ENCODE measurements at regions not wholly inside any gene's neighbourhood (a gene's known extent, or its start where the extent isn't known, plus 50 kb on each side); places are given as distances from the start of the nearest gene placed in this dataset.

GRCh38 chr4:108567831-108568230 is 52.5 kb upstream of the RPL34 start:
- ChIA-PET POLR2A (no interaction called here), CTCF (interaction anchor here (1.7 kb wide), 1 partner anchor 548 kb away, joined by 5 read pairs; no protein-coding TSS in a partner anchor)
- Mint-ChIP-seq H3K4me1 (peaks cover 5% of the 10 kb centered on the region), H3K27ac (no peak overlapping the region), H3K27me3 (no peaks in the 10 kb centered on the region), H3K36me3 (ENCODE audit: low read depth) (no peaks in the 10 kb centered on the region), H3K4me3 (no peak overlapping the region), H3K9me3 (no peaks in the 10 kb centered on the region)
- no peak for DNase-seq

- Mint-ChIP-seq H3K36me3 (ENCODE audit: low read depth) (no peaks in the 10 kb centered on the region), H3K27ac (no peak overlapping the region), H3K27me3 (no peaks in the 10 kb centered on the region), H3K4me1 (no peaks in the 10 kb centered on the region), H3K9me3 (no peaks in the 10 kb centered on the region), H3K4me3 (no peak overlapping the region)
- POLR2A ChIA-PET = no interaction called here
- CTCF ChIA-PET = no interaction called here
- DNase-seq = no peak
Measured at GRCh38 chr4:108561116-108561515, 59.3 kb upstream of the RPL34 start.

GRCh38 chr4:108560616-108561015 is 59.8 kb upstream of the RPL34 start:
- CTCF ChIA-PET = no interaction called here
- H3K27ac Mint-ChIP-seq = no peak overlapping the region
- H3K4me1 Mint-ChIP-seq = no peaks in the 10 kb centered on the region
- no peak overlapping the region for H3K4me3 Mint-ChIP-seq
- no peaks in the 10 kb centered on the region for H3K9me3 Mint-ChIP-seq
- no peaks in the 10 kb centered on the region for H3K36me3 Mint-ChIP-seq (ENCODE audit: low read depth)
- H3K27me3 Mint-ChIP-seq = no peaks in the 10 kb centered on the region
- POLR2A ChIA-PET = no interaction called here
- DNase-seq = no peak

- Mint-ChIP-seq H3K36me3 (ENCODE audit: low read depth) (no peaks in the 10 kb centered on the region), H3K4me3 (no peak overlapping the region), H3K27ac (no peak overlapping the region), H3K27me3 (no peaks in the 10 kb centered on the region), H3K4me1 (no peaks in the 10 kb centered on the region), H3K9me3 (no peaks in the 10 kb centered on the region)
- ChIA-PET POLR2A (no interaction called here), CTCF (interaction anchor here (1.3 kb wide), 1 partner anchor 15 kb away, joined by 3 read pairs; no protein-coding TSS in a partner anchor)
- DNase-seq = no peak
Measured at GRCh38 chr4:108559911-108560310, 60.5 kb upstream of the RPL34 start.

- Mint-ChIP-seq H3K9me3 (no peaks in the 10 kb centered on the region), H3K4me1 (no peaks in the 10 kb centered on the region), H3K36me3 (ENCODE audit: low read depth) (no peaks in the 10 kb centered on the region), H3K27ac (no peak overlapping the region), H3K27me3 (no peaks in the 10 kb centered on the region), H3K4me3 (no peak overlapping the region)
- DNase-seq = no peak
- ChIA-PET CTCF (interaction anchor here (1.3 kb wide), 1 partner anchor 14 kb away, joined by 3 read pairs; no protein-coding TSS in a partner anchor), POLR2A (no interaction called here)
Measured at GRCh38 chr4:108559068-108559793, 61.1 kb upstream of the RPL34 start.

GRCh38 chr4:108556588-108557200 is 63.7 kb upstream of the RPL34 start:
- no peaks in the 10 kb centered on the region for H3K4me1 Mint-ChIP-seq
- no peaks in the 10 kb centered on the region for H3K9me3 Mint-ChIP-seq
- POLR2A ChIA-PET = no interaction called here
- no peak overlapping the region for H3K4me3 Mint-ChIP-seq
- no peak for DNase-seq
- H3K27me3 Mint-ChIP-seq = peaks cover 1% of the 10 kb centered on the region
- H3K36me3 Mint-ChIP-seq (ENCODE audit: low read depth) = no peaks in the 10 kb centered on the region
- CTCF ChIA-PET = interaction anchor here (0.6 kb wide), 1 partner anchor 632 kb away, joined by 3 read pairs; no protein-coding TSS in a partner anchor
- H3K27ac Mint-ChIP-seq = no peak overlapping the region

GRCh38 chr4:108556166-108556565 is 64.2 kb upstream of the RPL34 start:
- ChIA-PET POLR2A (no interaction called here), CTCF (no interaction called here)
- DNase-seq = no peak
- peaks cover 1% of the 10 kb centered on the region for H3K27me3 Mint-ChIP-seq
- no peaks in the 10 kb centered on the region for H3K9me3 Mint-ChIP-seq
- no peak overlapping the region for H3K27ac Mint-ChIP-seq
- H3K36me3 Mint-ChIP-seq (ENCODE audit: low read depth) = no peaks in the 10 kb centered on the region
- no peaks in the 10 kb centered on the region for H3K4me1 Mint-ChIP-seq
- no peak overlapping the region for H3K4me3 Mint-ChIP-seq

GRCh38 chr4:108555701-108556100 is 64.7 kb upstream of the RPL34 start:
- peaks cover 1% of the 10 kb centered on the region for H3K27me3 Mint-ChIP-seq
- H3K9me3 Mint-ChIP-seq = no peaks in the 10 kb centered on the region
- H3K4me3 Mint-ChIP-seq = no peak overlapping the region
- H3K27ac Mint-ChIP-seq = no peak overlapping the region
- H3K4me1 Mint-ChIP-seq = no peaks in the 10 kb centered on the region
- POLR2A ChIA-PET = no interaction called here
- no peak for DNase-seq
- CTCF ChIA-PET = no interaction called here
- no peaks in the 10 kb centered on the region for H3K36me3 Mint-ChIP-seq (ENCODE audit: low read depth)

GRCh38 chr4:108547682-108548081 is 72.7 kb upstream of the RPL34 start:
- Mint-ChIP-seq H3K4me3 (no peak overlapping the region), H3K27me3 (no peaks in the 10 kb centered on the region), H3K27ac (no peak overlapping the region), H3K36me3 (ENCODE audit: low read depth) (peaks cover 7% of the 10 kb centered on the region), H3K9me3 (peaks cover 9% of the 10 kb centered on the region), H3K4me1 (no peaks in the 10 kb centered on the region)
- CTCF ChIA-PET = no interaction called here
- POLR2A ChIA-PET = no interaction called here
- DNase-seq = no peak

- CTCF ChIA-PET = no interaction called here
- Mint-ChIP-seq H3K4me3 (no peak overlapping the region), H3K36me3 (ENCODE audit: low read depth) (peaks cover 7% of the 10 kb centered on the region), H3K9me3 (peaks cover 9% of the 10 kb centered on the region), H3K27me3 (no peaks in the 10 kb centered on the region), H3K4me1 (no peaks in the 10 kb centered on the region), H3K27ac (no peak overlapping the region)
- POLR2A ChIA-PET = no interaction called here
- DNase-seq = no peak
Measured at GRCh38 chr4:108546728-108547127, 73.6 kb upstream of the RPL34 start.

GRCh38 chr4:108544481-108544880 is 75.9 kb upstream of the RPL34 start:
- ChIA-PET POLR2A (interaction anchor here (0.7 kb wide), 1 partner anchor 1394 kb away, joined by 3 read pairs; no protein-coding TSS in a partner anchor), CTCF (interaction anchor here (0.7 to 1.2 kb wide), 3 partner anchors 15 to 677 kb away, joined by 3 to 4 read pairs (median 3); no protein-coding TSS in a partner anchor)
- H3K36me3 Mint-ChIP-seq (ENCODE audit: low read depth) = peaks cover 7% of the 10 kb centered on the region
- peaks cover 5% of the 10 kb centered on the region for H3K4me1 Mint-ChIP-seq
- peaks cover 9% of the 10 kb centered on the region for H3K9me3 Mint-ChIP-seq
- H3K27me3 Mint-ChIP-seq = no peaks in the 10 kb centered on the region
- no peak overlapping the region for H3K27ac Mint-ChIP-seq
- DNase-seq = no peak
- no peak overlapping the region for H3K4me3 Mint-ChIP-seq

- Mint-ChIP-seq H3K27ac (no peak overlapping the region), H3K27me3 (no peaks in the 10 kb centered on the region), H3K4me3 (no peak overlapping the region), H3K4me1 (peaks cover 5% of the 10 kb centered on the region), H3K9me3 (peaks cover 9% of the 10 kb centered on the region), H3K36me3 (ENCODE audit: low read depth) (peaks cover 7% of the 10 kb centered on the region)
- DNase-seq = no peak
- POLR2A ChIA-PET = interaction anchor here (0.7 kb wide), 1 partner anchor 1395 kb away, joined by 3 read pairs; no protein-coding TSS in a partner anchor
- CTCF ChIA-PET = interaction anchor here (0.9 kb wide), 1 partner anchor 513 kb away, joined by 3 read pairs; no protein-coding TSS in a partner anchor
Measured at GRCh38 chr4:108543359-108543968, 76.9 kb upstream of the RPL34 start.

- Mint-ChIP-seq H3K4me1 (peaks cover 13% of the 10 kb centered on the region), H3K4me3 (no peak overlapping the region), H3K9me3 (no peaks in the 10 kb centered on the region), H3K27me3 (no peaks in the 10 kb centered on the region), H3K27ac (no peak overlapping the region), H3K36me3 (ENCODE audit: low read depth) (no peaks in the 10 kb centered on the region)
- DNase-seq = no peak
- POLR2A ChIA-PET = no interaction called here
- CTCF ChIA-PET = no interaction called here
Measured at GRCh38 chr4:108540536-108540935, 79.8 kb upstream of the RPL34 start.
